HepG2 (cell line): ENCODE measurements at regions not wholly inside any gene's neighbourhood (a gene's known extent, or its start where the extent isn't known, plus 50 kb on each side); places are given as distances from the start of the nearest gene placed in this dataset.

Experiments
- ATAC-seq: fragments of 200-7000 bp; cut with Tn5 transposase; 3 replicates; pipeline ENCODE4 v1.9.1; 2020; ENCODE audit warnings: mild to moderate bottlenecking, moderate library complexity
- BruUV-seq: library from RNA; stranded (reverse); fragments of 400-500 nt; replicated peaks from 2 replicates; lab custom pipeline; 2021; lab: Mats Ljungman, UMichigan
- CTCF ChIA-PET: fragments of 300-600 bp; formaldehyde crosslinking; extraction: SDS; loops from one replicate; lab custom pipeline; 2021; ENCODE audit warnings: low total read pairs, inconsistent platforms, low intra/inter-chr PET ratio; lab: Yijun Ruan, JAX
- POLR2A ChIA-PET: fragments of 350-600 bp; sonication (Branson Sonifier 250); formaldehyde crosslinking; loops from one replicate; lab custom pipeline; 2020; ENCODE audit warnings: antibody characterized with exemption, inconsistent platforms; lab: Yijun Ruan, JAX
- DNase-seq: peaks from one replicate; pipeline ENCODE4 v3.0.0-alpha.2; 2015; ENCODE audit warnings: low spot score
- FAIRE-seq: peaks from 3 replicates; lab custom pipeline; 2011; peaks lifted over from hg19 to GRCh38; lab: Jason Lieb, UNC
- H2AFZ ChIP-seq: one replicate; pipeline ENCODE4 v1.6.1; 2011; ENCODE audit warnings: low read length, inconsistent platforms
- H3K27ac ChIP-seq: fragments of 300-600 bp; 3 replicates; pipeline ENCODE4 v1.8.0; 2011; ENCODE audit warnings: mixed run types, mild to moderate bottlenecking, mixed read lengths, low read length, inconsistent platforms; ENCODE audit not compliant: insufficient read depth; ENCODE audit errors: extremely low read length
- H3K27me3 ChIP-seq, 2 experiments: fragments of 200-600 bp in 1 of 2; 2 replicates in 1 of 2; 3 replicates in 1 of 2; pipeline versions ENCODE4 v1.6.0 to v1.8.0; 2011; ENCODE audit warnings: low read length in 2 of 2, mild to moderate bottlenecking in 2 of 2, moderate library complexity in 2 of 2, inconsistent platforms in 1 of 2; ENCODE audit not compliant: insufficient read depth in 2 of 2, control insufficient read depth in 1 of 2
- H3K36me3 ChIP-seq, 2 experiments: fragments of 200-600 bp in 1 of 2; replicated peaks in 1 of 2; 2 replicates in 1 of 2; 3 replicates in 1 of 2; pipeline versions ENCODE4 v1.5.1 to v1.8.0; 2011; ENCODE audit warnings: low read length in 2 of 2, inconsistent platforms in 1 of 2; ENCODE audit not compliant: insufficient read depth in 2 of 2, control insufficient read depth in 1 of 2
- H3K4me1 ChIP-seq: 2 replicates; pipeline ENCODE4 v1.5.1; 2012; ENCODE audit warnings: low read length, inconsistent platforms; ENCODE audit not compliant: insufficient read depth
- H3K4me2 ChIP-seq: 2 replicates; pipeline ENCODE4 v1.6.0; 2011; ENCODE audit warnings: low read depth, low read length, inconsistent platforms
- H3K4me3 ChIP-seq, 3 experiments: fragments of 200-600 bp in 1 of 3; sonication (generic), shearing (Covaris generic) in 1 of 3; replicated peaks in 1 of 3; 2 replicates each; pipeline ENCODE4 v1.5.1; 2011 to 2016; ENCODE audit warnings: low read length in 3 of 3, inconsistent platforms in 2 of 3, low read depth in 2 of 3, mild to moderate bottlenecking in 2 of 3, control low read depth in 1 of 3, mixed read lengths in 1 of 3; ENCODE audit not compliant: insufficient read depth in 1 of 3
- H3K79me2 ChIP-seq: one replicate; pipeline ENCODE4 v1.6.1; 2011; ENCODE audit warnings: low read length, inconsistent platforms; ENCODE audit not compliant: insufficient read depth
- H3K9ac ChIP-seq: 2 replicates; pipeline ENCODE4 v1.6.0; 2011; ENCODE audit warnings: mild to moderate bottlenecking, low read depth, low read length, inconsistent platforms; ENCODE audit not compliant: insufficient read depth
- H3K9me3 ChIP-seq: 2 replicates; pipeline ENCODE4 v1.5.1; 2012; ENCODE audit warnings: mild to moderate bottlenecking, low read length
- H4K20me1 ChIP-seq: 2 replicates; pipeline ENCODE4 v1.6.0; 2011; ENCODE audit warnings: inconsistent platforms, mild to moderate bottlenecking, low read length, moderate library complexity; ENCODE audit not compliant: insufficient read depth
- BORCS8-MEF2B ChIP-seq: sonication (generic); formaldehyde crosslinking; IDR thresholded peaks from 2 replicates; pipeline ENCODE4 v1.8.0; 2022; ENCODE audit warnings: mild to moderate bottlenecking, missing genetic modification reagents
- CEBPB ChIP-seq: IDR thresholded peaks from 2 replicates; pipeline ENCODE4 v1.6.1; 2011; ENCODE audit warnings: low read depth, low read length, improper control_type of control experiment, borderline replicate concordance
- CREBL2 ChIP-seq: sonication (generic); formaldehyde crosslinking; IDR thresholded peaks from 2 replicates; pipeline ENCODE4 v1.8.1; 2023; ENCODE audit warnings: missing genetic modification reagents, mild to moderate bottlenecking, borderline replicate concordance
- CREM ChIP-seq, 2 experiments: sonication (generic) in 1 of 2; formaldehyde crosslinking in 1 of 2; IDR thresholded peaks; 2 replicates each; pipeline versions ENCODE4 v1.4.0 to v1.6.1; 2016 to 2020; ENCODE audit warnings: antibody characterized with exemption in 1 of 2, mild to moderate bottlenecking in 1 of 2, missing genetic modification reagents in 1 of 2
- DBP ChIP-seq: sonication (generic); formaldehyde crosslinking; IDR thresholded peaks from 2 replicates; pipeline ENCODE4 v1.4.0; 2020; ENCODE audit warnings: missing genetic modification reagents; ENCODE audit errors: not compliant biosample characterization
- FOXP1 ChIP-seq, 2 experiments: fragments of 450-650 bp in 1 of 2; IDR thresholded peaks; 2 replicates each; pipeline ENCODE4 v1.6.1; 2017 to 2018; ENCODE audit warnings: antibody characterized with exemption in 1 of 2
- IRF2 ChIP-seq: IDR thresholded peaks from 2 replicates; pipeline ENCODE4 v1.6.1; 2018; ENCODE audit warnings: missing genetic modification reagents, missing compliant biosample characterization
- MBNL3 ChIP-seq: fragments of 250-450 bp; sonication (Bioruptor Pico); conservative IDR thresholded peaks from 2 replicates; pipeline ENCODE4 v1.8.0; 2022; ENCODE audit warnings: mild to moderate bottlenecking, inconsistent platforms
- MED13 ChIP-seq: sonication (generic); formaldehyde crosslinking; IDR thresholded peaks from 2 replicates; pipeline ENCODE4 v1.5.0; 2020; ENCODE audit warnings: missing genetic modification reagents
- NFIC ChIP-seq: IDR thresholded peaks from 2 replicates; pipeline ENCODE4 v1.6.1; 2012; ENCODE audit warnings: mild to moderate bottlenecking, low read length, inconsistent platforms
- SNAPC2 ChIP-seq: sonication (generic); formaldehyde crosslinking; IDR thresholded peaks from 2 replicates; pipeline ENCODE4 v1.8.1; 2022; ENCODE audit warnings: mild to moderate bottlenecking, missing genetic modification reagents
- SNRNP70 ChIP-seq: fragments of 200-400 bp; formaldehyde crosslinking; IDR thresholded peaks from 2 replicates; pipeline ENCODE4 v1.6.1; 2017; ENCODE audit warnings: mild to moderate bottlenecking, low read depth, low read length, moderate library complexity
- SOX6 ChIP-seq, 2 experiments: fragments of 450-650 bp in 1 of 2; sonication (generic) in 1 of 2; formaldehyde crosslinking in 1 of 2; IDR thresholded peaks; 2 replicates each; pipeline versions ENCODE4 v1.4.0 to v1.6.1; 2017 to 2020; ENCODE audit warnings: antibody characterized with exemption in 1 of 2, mild to moderate bottlenecking in 1 of 2, missing genetic modification reagents in 1 of 2
- ZNF251 ChIP-seq: sonication (generic); formaldehyde crosslinking; IDR thresholded peaks from 2 replicates; pipeline ENCODE4 v1.9.0; 2021; ENCODE audit warnings: mild to moderate bottlenecking, missing genetic modification reagents
- ZNF335 ChIP-seq: sonication (generic); formaldehyde crosslinking; IDR thresholded peaks from 2 replicates; pipeline ENCODE4 v1.4.0; 2020; ENCODE audit warnings: missing genetic modification reagents
- ZNF33A ChIP-seq: sonication (generic); formaldehyde crosslinking; IDR thresholded peaks from 2 replicates; pipeline ENCODE4 v1.5.1; 2020; ENCODE audit warnings: missing genetic modification reagents, mild to moderate bottlenecking, moderate library complexity, borderline replicate concordance
- ZNF512B ChIP-seq: sonication (generic); formaldehyde crosslinking; IDR thresholded peaks from 2 replicates; pipeline ENCODE4 v1.5.1; 2020; ENCODE audit warnings: missing genetic modification reagents, mild to moderate bottlenecking, borderline replicate concordance
- ZNF619 ChIP-seq: sonication (generic); formaldehyde crosslinking; IDR thresholded peaks from 2 replicates; pipeline ENCODE4 v1.4.0; 2020; ENCODE audit warnings: mild to moderate bottlenecking, missing genetic modification reagents
- ZNF800 ChIP-seq: sonication (generic); formaldehyde crosslinking; IDR thresholded peaks from 2 replicates; pipeline ENCODE4 v1.4.0; 2020; ENCODE audit warnings: missing genetic modification reagents
- ZSCAN31 ChIP-seq: sonication (generic); formaldehyde crosslinking; IDR thresholded peaks from 2 replicates; pipeline ENCODE4 v1.5.0; 2020; ENCODE audit warnings: low read depth, mild to moderate bottlenecking, missing genetic modification reagents
- in situ Hi-C: cut with HindIII; loops from 2 replicates; pipeline ENCODE4 v1.10.0; 2017; ENCODE audit warnings: low pct_unique_long_range_greater_than_20kb; ENCODE audit not compliant: extremely low pct_ligation_motif_present
- intact Hi-C: fragments of 100-400 bp; cut with micrococcal nuclease; formaldehyde crosslinking; loops from one replicate; pipeline ENCODE4 v1.10.0; 2022; ENCODE audit not compliant: unreplicated experiment

GRCh38 chr18:22499421-22499820 lies 81.7 kb upstream of the CTAGE1 start:
- no peak overlapping the region for H3K27ac ChIP-seq
- no TSS peak for BruUV-seq
- 0 out of 2 replicates have a peak, but pooled peaks cover 5% of the 10 kb centered on the region for H3K9me3 ChIP-seq
- H3K4me1 ChIP-seq = no peaks in the 10 kb centered on the region
- FAIRE-seq (no peak), ATAC-seq (no peak), DNase-seq (no peak)
- intact Hi-C loops = no loop called here
- in situ Hi-C loops = no loop called here
- TF ChIP-seq ZNF512B (no peak), MED13 (CRISPR knock-in tag) (no peak), NFIC (no peak), DBP (CRISPR knock-in tag) (no peak), FOXP1 (IDR thresholded peaks at IDR 0.05) (no peak), FOXP1 (CRISPR knock-in tag; IDR thresholded peaks at IDR 0.05) (no peak), MBNL3 (CRISPR knock-in tag) (no peak), CREBL2 (CRISPR knock-in tag) (no peak), IRF2 (CRISPR knock-in tag) (no peak), ZSCAN31 (CRISPR knock-in tag) (no peak), CEBPB (no peak), BORCS8-MEF2B (CRISPR knock-in tag) (no peak), SOX6 (IDR thresholded peaks at IDR 0.05) (no peak), SOX6 (CRISPR knock-in tag; IDR thresholded peaks at IDR 0.05) (no peak), CREM (IDR thresholded peaks at IDR 0.05) (no peak), CREM (CRISPR knock-in tag; IDR thresholded peaks at IDR 0.05) (no peak), SNAPC2 (CRISPR knock-in tag) (no peak), ZNF251 (no peak), ZNF800 (CRISPR knock-in tag) (no peak), ZNF33A (CRISPR knock-in tag) (no peak), ZNF619 (CRISPR knock-in tag) (no peak), SNRNP70 (no peak), ZNF335 (CRISPR knock-in tag) (no peak)
- H3K4me3 ChIP-seq = no peak overlapping the region
- CTCF ChIA-PET = no interaction called here
- H3K36me3 ChIP-seq = no peaks in the 10 kb centered on the region
- POLR2A ChIA-PET = no interaction called here
- no peaks in the 10 kb centered on the region for H3K79me2 ChIP-seq
- no peaks in the 10 kb centered on the region for H3K27me3 ChIP-seq
- no peak overlapping the region for H3K4me2 ChIP-seq
- no peak overlapping the region for H3K9ac ChIP-seq
- no peaks in the 10 kb centered on the region for H4K20me1 ChIP-seq
- no peak overlapping the region for H2AFZ ChIP-seq
